Mesendoderm (in vitro differentiated cells): ENCODE measurements at regions not wholly inside any gene's neighbourhood (a gene's known extent, or its start where the extent isn't known, plus 50 kb on each side); places are given as distances from the start of the nearest gene placed in this dataset.

Experiments used
- DNase-seq: peaks from one replicate; pipeline ENCODE4 v3.0.0; 2013
- H2AK5ac ChIP-seq: 2 replicates; pipeline ENCODE4 v1.6.1; 2013; ENCODE audit warnings: low read length, inconsistent platforms
- H2BK120ac ChIP-seq: 2 replicates; pipeline ENCODE4 v1.6.1; 2013; ENCODE audit warnings: low read depth, mild to moderate bottlenecking, low read length, moderate library complexity, mixed read lengths
- H2BK15ac ChIP-seq: replicated peaks from 2 replicates; pipeline ENCODE4 v1.6.1; 2013; ENCODE audit warnings: low read depth, mild to moderate bottlenecking, moderate library complexity
- H2BK5ac ChIP-seq: 2 replicates; pipeline ENCODE4 v1.6.1; 2013; ENCODE audit warnings: low read length, inconsistent platforms
- H3K18ac ChIP-seq: 2 replicates; pipeline ENCODE4 v1.6.1; 2013; ENCODE audit warnings: mild to moderate bottlenecking, low read length, mixed read lengths
- H3K23ac ChIP-seq: one replicate; pipeline ENCODE4 v1.6.1; 2013; ENCODE audit warnings: low read length
- H3K27ac ChIP-seq: 2 replicates; pipeline ENCODE4 v1.5.1; 2013; ENCODE audit warnings: low read depth, mild to moderate bottlenecking, inconsistent platforms, low read length, moderate library complexity
- H3K27me3 ChIP-seq: 2 replicates; pipeline ENCODE4 v1.6.1; 2013; ENCODE audit warnings: low read length, control low read depth, mild to moderate bottlenecking, inconsistent platforms; ENCODE audit not compliant: insufficient read depth, poor library complexity
- H3K36me3 ChIP-seq: 2 replicates; pipeline ENCODE4 v1.6.1; 2013; ENCODE audit warnings: low read length, inconsistent platforms; ENCODE audit not compliant: control insufficient read depth, insufficient read depth
- H3K4ac ChIP-seq: one replicate; pipeline ENCODE4 v1.6.1; 2013; ENCODE audit warnings: low read depth, mild to moderate bottlenecking, low read length, moderate library complexity
- H3K4me1 ChIP-seq: 2 replicates; pipeline ENCODE4 v1.6.1; 2013; ENCODE audit warnings: low read depth, low read length, inconsistent platforms; ENCODE audit not compliant: control insufficient read depth
- H3K4me2 ChIP-seq: 2 replicates; pipeline ENCODE4 v1.6.1; 2013; ENCODE audit warnings: low read length
- H3K4me3 ChIP-seq: 2 replicates; pipeline ENCODE4 v1.5.1; 2013; ENCODE audit warnings: mild to moderate bottlenecking, low read length
- H3K56ac ChIP-seq: one replicate; pipeline ENCODE4 v1.6.1; 2013; ENCODE audit warnings: low read length
- H3K79me1 ChIP-seq: 2 replicates; pipeline ENCODE4 v1.6.1; 2013; ENCODE audit warnings: low read length, inconsistent platforms
- H3K79me2 ChIP-seq: 2 replicates; pipeline ENCODE4 v1.6.1; 2013; ENCODE audit warnings: mild to moderate bottlenecking, low read length; ENCODE audit not compliant: control insufficient read depth, insufficient read depth
- H3K9ac ChIP-seq: 2 replicates; pipeline ENCODE4 v1.6.1; 2013; ENCODE audit warnings: low read length, inconsistent platforms
- H4K5ac ChIP-seq: one replicate; pipeline ENCODE4 v1.6.1; 2013; ENCODE audit warnings: low read length
- H4K8ac ChIP-seq: one replicate; pipeline ENCODE4 v1.6.1; 2013; ENCODE audit warnings: low read depth, mild to moderate bottlenecking, control low read depth, low read length, moderate library complexity
- WGBS: extraction: QIAGEN DNeasy Blood & Tissue Kit; methylation state at CpG from one replicate; pipeline ENCODE4 v1.1.7; 2013; ENCODE audit warnings: low lambda C conversion rate, missing lambda C conversion rate; ENCODE audit not compliant: insufficient coverage; ENCODE audit errors: extremely low coverage; 5-methylcytosine and 5-hydroxymethylcytosine counted together

DNA sequence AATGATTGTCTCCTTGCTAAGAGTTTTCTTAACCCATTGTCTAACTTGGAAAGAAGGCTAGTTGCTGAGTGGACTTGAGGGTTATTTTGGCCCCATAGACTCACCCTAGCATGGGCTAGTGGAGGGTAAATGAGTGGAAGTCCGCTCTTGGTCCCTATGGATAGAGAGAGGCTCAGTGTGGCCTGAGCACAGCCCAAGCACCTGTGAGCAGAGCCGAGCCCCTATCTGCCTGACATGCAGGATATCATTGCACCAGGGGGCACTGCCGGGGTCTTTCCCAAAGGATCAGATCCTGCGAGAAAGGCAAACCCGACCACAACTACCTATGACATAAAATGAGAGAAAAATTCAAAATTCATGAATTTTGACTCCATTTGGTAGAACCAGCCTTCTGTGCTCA, 70.6 kb upstream of the GGTLC1 start:
- no peak overlapping the region for H3K4me3 ChIP-seq
- no peak overlapping the region for H2AK5ac ChIP-seq
- no peaks in the 10 kb centered on the region for H3K4me1 ChIP-seq
- H3K27me3 ChIP-seq: no peaks in the 10 kb centered on the region
- H3K79me1 ChIP-seq: no peaks in the 10 kb centered on the region
- no peak overlapping the region for H3K9ac ChIP-seq
- no peak overlapping the region for H3K4me2 ChIP-seq
- no peak overlapping the region for H2BK5ac ChIP-seq
- no peaks in the 10 kb centered on the region for H3K36me3 ChIP-seq
- H2BK120ac ChIP-seq: no peak overlapping the region
- H4K8ac ChIP-seq: no peak overlapping the region
- H3K23ac ChIP-seq: no peak overlapping the region
- no peak overlapping the region for H4K5ac ChIP-seq
- no peak overlapping the region for H2BK15ac ChIP-seq
- H3K56ac ChIP-seq: no peak overlapping the region
- no peak overlapping the region for H3K18ac ChIP-seq
- no peak overlapping the region for H3K4ac ChIP-seq
- H3K27ac ChIP-seq: no peak overlapping the region
- no peak for DNase-seq
- WGBS: no CpG with 5 or more reads among the region's 5 CpGs
- H3K79me2 ChIP-seq: no peaks in the 10 kb centered on the region

- Histone ChIP-seq H3K18ac (no peak overlapping the region), H2BK15ac (no peak overlapping the region), H2BK120ac (no peak overlapping the region), H3K4me2 (no peak overlapping the region), H3K4me3 (no peak overlapping the region), H3K56ac (no peak overlapping the region), H2BK5ac (no peak overlapping the region), H2AK5ac (no peak overlapping the region), H4K5ac (no peak overlapping the region), H3K4me1 (no peaks in the 10 kb centered on the region), H4K8ac (no peak overlapping the region), H3K9ac (no peak overlapping the region), H3K4ac (no peak overlapping the region), H3K27me3 (no peaks in the 10 kb centered on the region), H3K23ac (no peak overlapping the region), H3K36me3 (no peaks in the 10 kb centered on the region), H3K79me2 (no peaks in the 10 kb centered on the region), H3K79me1 (no peaks in the 10 kb centered on the region), H3K27ac (no peak overlapping the region)
- no CpG with 5 or more reads among the region's 1 CpG for WGBS
- no peak for DNase-seq
Measured at GRCh38 chr20:24056491-24056890, 67.9 kb upstream of the GGTLC1 start.

- Histone ChIP-seq H3K79me1 (no peaks in the 10 kb centered on the region), H3K27ac (no peak overlapping the region), H3K56ac (no peak overlapping the region), H3K18ac (no peak overlapping the region), H3K4me3 (no peak overlapping the region), H3K9ac (no peak overlapping the region), H3K27me3 (no peaks in the 10 kb centered on the region), H2AK5ac (no peak overlapping the region), H2BK5ac (no peak overlapping the region), H2BK120ac (no peak overlapping the region), H3K36me3 (no peaks in the 10 kb centered on the region), H3K4me1 (no peaks in the 10 kb centered on the region), H3K4me2 (no peak overlapping the region), H4K5ac (no peak overlapping the region), H4K8ac (no peak overlapping the region), H2BK15ac (no peak overlapping the region), H3K23ac (no peak overlapping the region), H3K4ac (no peak overlapping the region), H3K79me2 (no peaks in the 10 kb centered on the region)
- no CpG with 5 or more reads among the region's 23 CpGs for WGBS
- DNase-seq: no peak
Measured at GRCh38 chr20:24052599-24053275, 64.2 kb upstream of the GGTLC1 start.

- H3K4me1 ChIP-seq: peaks cover 1% of the 10 kb centered on the region
- WGBS: no CpG with 5 or more reads among the region's 2 CpGs
Measured at GRCh38 chr20:24051160-24051559, 62.6 kb upstream of the GGTLC1 start.

GRCh38 chr20:24050119-24050518, 61.5 kb upstream of the GGTLC1 start:
- no CpG with 5 or more reads among the region's 3 CpGs for WGBS
- Histone ChIP-seq H3K27me3 (no peaks in the 10 kb centered on the region), H3K56ac (no peak overlapping the region), H3K23ac (no peak overlapping the region), H3K36me3 (no peaks in the 10 kb centered on the region), H3K27ac (no peak overlapping the region), H3K18ac (no peak overlapping the region), H3K9ac (no peak overlapping the region), H3K79me1 (no peaks in the 10 kb centered on the region), H2BK120ac (no peak overlapping the region), H2BK5ac (no peak overlapping the region), H3K4me3 (no peak overlapping the region), H4K8ac (no peak overlapping the region), H3K79me2 (no peaks in the 10 kb centered on the region), H2AK5ac (no peak overlapping the region), H3K4ac (no peak overlapping the region), H4K5ac (no peak overlapping the region), H2BK15ac (no peak overlapping the region), H3K4me2 (no peak overlapping the region), H3K4me1 (peaks cover 1% of the 10 kb centered on the region)
- DNase-seq: no peak

More at GRCh38 chr20:24051160-24051559, 62.6 kb upstream of the GGTLC1 start:
- H3K27ac ChIP-seq: no peak overlapping the region
- no peak overlapping the region for H2BK120ac ChIP-seq
- no peaks in the 10 kb centered on the region for H3K36me3 ChIP-seq
- no peak overlapping the region for H3K23ac ChIP-seq
- no peak overlapping the region for H2BK15ac ChIP-seq
- H4K8ac ChIP-seq: no peak overlapping the region
- no peak overlapping the region for H3K18ac ChIP-seq
- H3K27me3 ChIP-seq: no peaks in the 10 kb centered on the region
- no peaks in the 10 kb centered on the region for H3K79me1 ChIP-seq
- H3K4me2 ChIP-seq: no peak overlapping the region
- no peaks in the 10 kb centered on the region for H3K79me2 ChIP-seq
- no peak overlapping the region for H2BK5ac ChIP-seq
- no peak overlapping the region for H3K56ac ChIP-seq
- H3K9ac ChIP-seq: no peak overlapping the region
- DNase-seq: no peak
- H2AK5ac ChIP-seq: no peak overlapping the region
- no peak overlapping the region for H3K4me3 ChIP-seq
- H3K4ac ChIP-seq: no peak overlapping the region
- no peak overlapping the region for H4K5ac ChIP-seq

DNA sequence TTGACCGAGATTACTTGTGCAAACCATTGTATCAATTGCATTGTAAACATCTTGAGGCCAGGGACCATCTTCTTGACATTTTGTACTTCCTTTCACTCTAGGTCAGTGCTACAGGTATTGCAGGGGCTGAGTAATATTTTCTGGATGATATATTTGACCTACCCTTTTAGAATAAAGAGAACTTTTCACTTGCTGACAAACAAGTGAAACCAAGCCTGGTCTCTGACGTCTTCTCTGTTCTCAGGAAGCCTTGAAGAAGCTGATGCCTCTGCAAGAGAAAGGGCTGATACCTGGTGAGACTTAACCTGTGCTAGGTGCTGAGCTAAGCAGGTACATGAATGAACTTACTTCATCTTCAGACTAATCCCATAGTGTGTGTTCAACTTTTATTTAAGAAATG, 60.5 kb upstream of the GGTLC1 start:
- H3K79me1 ChIP-seq: no peaks in the 10 kb centered on the region
- no peak overlapping the region for H2BK15ac ChIP-seq
- H3K9ac ChIP-seq: no peak overlapping the region
- no peak for DNase-seq
- no peaks in the 10 kb centered on the region for H3K36me3 ChIP-seq
- no peaks in the 10 kb centered on the region for H3K79me2 ChIP-seq
- no peak overlapping the region for H3K4me2 ChIP-seq
- no peak overlapping the region for H3K18ac ChIP-seq
- no peak overlapping the region for H3K4me3 ChIP-seq
- no peak overlapping the region for H3K4ac ChIP-seq
- no peak overlapping the region for H4K8ac ChIP-seq
- no peak overlapping the region for H3K56ac ChIP-seq
- no peaks in the 10 kb centered on the region for H3K27me3 ChIP-seq
- H3K27ac ChIP-seq: no peak overlapping the region
- H3K4me1 ChIP-seq: peaks cover 1% of the 10 kb centered on the region
- no peak overlapping the region for H2AK5ac ChIP-seq
- H4K5ac ChIP-seq: no peak overlapping the region
- no CpG with 5 or more reads among the region's 2 CpGs for WGBS
- H2BK120ac ChIP-seq: no peak overlapping the region
- H3K23ac ChIP-seq: no peak overlapping the region
- H2BK5ac ChIP-seq: no peak overlapping the region
